ENCODE measurements at regions not wholly inside any gene's neighbourhood (a gene's known extent, or its start where the extent isn't known, plus 50 kb on each side); places are given as distances from the start of the nearest gene placed in this dataset.

DNA sequence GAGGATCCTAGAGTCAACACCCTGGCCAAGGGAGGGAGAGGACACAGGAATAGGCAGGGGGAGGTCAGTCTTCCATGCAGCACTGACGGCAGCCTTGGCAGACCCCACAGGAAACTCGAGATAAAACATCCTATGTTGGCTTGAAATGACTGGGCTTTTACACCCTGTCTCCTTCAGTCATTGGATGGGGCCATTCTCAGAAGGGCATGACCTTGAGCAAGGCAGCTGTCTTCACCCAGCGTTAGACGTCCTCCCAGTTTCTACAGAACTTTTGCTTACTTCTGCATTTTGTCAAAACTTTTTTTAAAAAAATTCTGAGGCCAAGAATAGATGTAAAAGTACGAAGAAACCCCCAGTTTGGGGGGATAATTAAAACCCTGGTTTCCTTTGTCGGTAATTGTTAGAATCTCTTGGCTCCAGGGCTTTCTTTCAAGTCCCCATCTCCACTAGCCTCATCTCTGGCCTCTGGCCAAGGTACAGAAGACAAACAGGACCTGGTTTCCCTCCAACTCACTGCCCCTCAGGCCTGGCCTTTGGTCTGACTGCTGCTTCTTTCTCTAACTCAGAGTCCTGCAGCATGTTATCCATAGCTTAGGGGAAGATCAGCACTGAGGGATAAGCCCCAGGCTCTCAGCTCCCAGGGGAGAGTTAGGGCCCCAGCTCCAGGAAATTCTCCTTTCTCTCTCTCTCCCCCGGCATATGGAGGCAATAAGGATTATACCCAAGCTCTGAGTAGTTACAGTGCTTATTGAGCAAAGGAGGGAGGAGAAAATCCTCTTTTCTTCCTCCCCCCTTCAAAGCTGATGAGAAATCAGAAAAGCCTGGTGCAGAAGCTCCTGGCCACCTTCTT is 51.6 kb upstream of the KCND3 start:
- intact Hi-C loops (cut with micrococcal nuclease): no loop called here
- DNase-seq (no peak), ATAC-seq (no peak)

DNA sequence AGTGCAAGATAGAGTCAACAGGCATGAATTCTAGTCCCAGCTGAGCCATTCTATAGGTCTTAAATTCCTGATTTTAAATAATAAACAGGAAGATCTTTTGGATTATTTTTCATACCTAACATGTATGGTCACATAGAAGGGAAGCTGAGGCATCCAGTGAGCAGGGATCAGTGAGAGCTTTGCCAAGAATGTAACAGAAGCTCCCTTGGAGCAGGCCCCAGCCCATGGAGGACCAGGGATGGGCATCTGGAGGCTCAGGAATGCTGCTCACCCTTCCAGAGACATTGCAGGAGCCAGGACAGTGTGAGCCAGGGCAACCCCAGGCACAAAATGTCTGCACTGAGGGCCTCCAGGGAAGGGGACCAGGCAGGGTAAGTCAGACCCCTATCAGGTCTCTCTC is 54.4 kb upstream of the KCND3 start:
- DNase-seq (no peak), ATAC-seq (no peak)
- intact Hi-C loops (cut with micrococcal nuclease): no loop called here

DNA sequence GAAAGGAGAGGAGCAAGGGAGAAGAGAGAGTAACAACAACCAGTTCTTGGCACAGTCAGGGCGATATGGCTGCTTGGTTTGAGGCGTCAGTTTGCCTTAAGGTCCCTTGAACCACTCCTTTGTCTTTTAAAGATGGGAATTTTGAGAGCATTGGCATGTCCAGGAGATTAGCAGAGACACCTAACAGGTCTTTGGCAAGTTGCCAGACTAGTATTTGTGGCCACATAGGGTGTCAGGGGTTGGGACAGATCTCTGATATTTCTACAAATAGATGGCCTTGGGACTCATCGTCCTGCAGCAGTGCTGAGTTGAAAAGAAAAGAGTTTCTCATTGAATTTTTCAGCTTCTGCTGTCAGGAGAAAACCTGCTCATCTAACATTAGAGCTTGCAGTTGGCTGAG is 55.3 kb upstream of the KCND3 start:
- no peak for DNase-seq
- intact Hi-C loops (cut with micrococcal nuclease): no loop called here
- no peak for ATAC-seq

- ATAC-seq (no peak), DNase-seq (no peak)
- intact Hi-C loops (cut with micrococcal nuclease): no loop called here
Measured at GRCh38 chr1:112046630-112047029, 57.2 kb upstream of the KCND3 start.

DNA sequence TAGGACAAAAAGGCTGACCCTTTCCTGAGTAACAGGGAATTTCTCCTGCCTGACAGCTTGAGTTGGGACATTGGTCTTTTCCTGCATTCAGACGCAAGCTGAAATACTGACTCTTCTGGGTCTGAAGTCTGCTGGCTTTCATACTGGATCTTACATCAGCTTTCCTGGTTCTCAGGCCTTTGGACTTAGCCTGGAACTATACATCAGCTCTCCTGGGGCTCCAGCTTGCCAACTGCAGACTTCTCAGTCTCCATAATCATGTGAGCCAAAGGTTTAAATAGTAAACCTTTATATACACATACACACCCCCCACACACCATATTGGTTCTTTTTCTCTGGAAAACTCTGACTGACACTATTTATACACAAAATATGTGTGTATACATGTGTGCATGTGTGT is 59.0 kb upstream of the KCND3 start:
- no peak for ATAC-seq
- intact Hi-C loops (cut with micrococcal nuclease): no loop called here

GRCh38 chr1:112054510-112054909 is 65.0 kb upstream of the KCND3 start:
- intact Hi-C loops (cut with micrococcal nuclease): no loop called here
- ATAC-seq: peak; percentile 75

More for the DNA sequence above, 59.0 kb upstream of the KCND3 start:
- no peak for DNase-seq

DNA sequence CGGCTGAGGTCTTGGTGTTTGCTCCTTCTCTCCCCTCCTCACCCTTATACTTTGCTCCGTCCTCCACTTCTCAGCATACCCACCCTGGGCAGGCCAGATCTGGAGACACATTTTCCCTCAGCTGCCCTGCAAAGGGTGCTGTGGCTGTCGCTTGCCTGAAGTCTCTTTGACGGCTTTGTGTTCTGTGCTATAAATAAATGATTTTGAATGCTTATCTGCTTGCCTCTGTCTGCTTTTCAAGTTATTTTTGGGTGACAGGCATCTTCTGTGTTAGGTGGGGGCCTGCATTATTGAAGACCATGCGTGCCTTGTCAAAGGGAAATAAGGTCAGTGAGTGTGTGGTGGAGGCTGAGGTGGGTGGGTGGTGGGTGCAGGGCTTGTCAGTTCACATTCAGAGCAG is 66.9 kb upstream of the KCND3 start:
- intact Hi-C loops (cut with micrococcal nuclease): no loop called here
- no peak for DNase-seq
- ATAC-seq: peak; percentile 83

More at GRCh38 chr1:112054510-112054909, 65.0 kb upstream of the KCND3 start:
- DNase-seq: no peak

DNA sequence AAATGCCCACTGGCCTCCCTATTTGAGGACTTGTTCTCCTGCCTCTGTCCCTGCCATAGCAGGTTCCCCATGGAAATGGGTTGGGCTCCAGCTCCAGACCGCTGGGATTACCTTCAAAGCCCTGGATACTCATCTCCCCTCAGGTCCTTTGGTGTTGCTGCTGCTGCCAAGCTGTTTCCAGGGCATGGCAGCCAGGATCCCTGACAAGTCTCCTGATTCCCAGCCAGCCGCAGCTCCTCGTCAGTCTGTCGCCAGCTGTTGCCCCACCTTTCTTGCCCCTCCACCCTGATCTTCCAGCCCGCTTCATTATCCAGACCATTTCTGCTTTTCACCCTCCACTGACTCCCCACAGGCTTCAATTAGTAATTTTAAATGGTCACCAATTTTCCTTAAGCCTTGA is 68.3 kb upstream of the KCND3 start:
- intact Hi-C loops (cut with micrococcal nuclease): no loop called here
- peak; percentile 42 for ATAC-seq
- peak; percentile 42 for DNase-seq

DNA sequence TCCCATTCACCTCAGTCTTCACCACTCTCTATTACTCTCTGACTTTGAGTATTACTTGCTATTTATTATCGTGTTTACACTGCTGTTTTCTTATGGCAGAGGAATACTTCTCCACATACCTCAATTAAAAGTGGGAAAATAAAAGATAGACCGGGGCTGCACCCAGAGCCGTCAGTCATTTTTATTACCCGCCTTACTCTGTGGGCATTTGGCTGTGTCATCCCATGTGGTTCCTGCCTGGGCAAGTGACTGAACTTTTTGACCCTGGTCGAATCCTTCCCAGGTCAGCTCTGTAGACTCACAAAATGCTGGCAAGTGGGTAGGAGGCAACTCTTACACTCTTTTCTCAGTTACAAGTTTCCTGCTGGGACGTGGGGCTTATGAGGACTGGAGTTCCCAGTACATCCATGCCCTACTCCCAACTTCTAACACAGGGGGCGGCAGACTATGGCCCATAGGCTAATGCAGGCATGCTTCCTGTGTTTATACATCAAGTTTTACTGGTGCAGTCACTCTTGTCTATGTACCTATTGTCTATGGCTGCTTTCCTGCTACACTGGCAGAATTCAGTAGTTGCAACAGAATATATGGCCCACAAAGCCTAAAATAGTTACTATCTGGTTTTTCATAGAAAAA is 69.5 kb upstream of the KCND3 start:
- DNase-seq (no peak), ATAC-seq (no peak)
- intact Hi-C loops (cut with micrococcal nuclease): no loop called here

GRCh38 chr1:112059679-112060078 is 70.2 kb upstream of the KCND3 start:
- DNase-seq (no peak), ATAC-seq (no peak)
- intact Hi-C loops (cut with micrococcal nuclease): no loop called here

DNA sequence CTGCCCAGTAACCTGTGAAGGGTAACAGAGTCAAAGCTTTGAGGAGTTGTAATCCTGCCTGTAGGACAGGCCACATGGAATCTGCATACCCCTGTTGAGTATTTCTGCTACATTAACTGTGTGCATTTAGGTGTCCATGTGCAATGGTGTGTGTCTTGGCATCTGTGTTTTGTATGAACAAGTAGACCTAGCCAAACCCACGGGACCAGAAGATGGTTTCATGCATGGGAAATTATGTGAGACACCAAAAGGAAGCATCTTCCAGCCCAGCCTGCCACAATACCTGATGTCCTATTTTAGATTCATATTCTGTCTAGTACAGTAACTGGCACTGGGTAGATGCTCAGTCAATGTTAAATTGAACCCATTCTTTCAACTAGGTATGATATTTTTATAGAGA is 70.8 kb upstream of the KCND3 start:
- ATAC-seq (no peak), DNase-seq (no peak)
- intact Hi-C loops (cut with micrococcal nuclease): no loop called here

GRCh38 chr1:112061056-112061455 is 71.6 kb upstream of the KCND3 start:
- no peak for ATAC-seq
- intact Hi-C loops (cut with micrococcal nuclease): no loop called here
- no peak for DNase-seq

DNA sequence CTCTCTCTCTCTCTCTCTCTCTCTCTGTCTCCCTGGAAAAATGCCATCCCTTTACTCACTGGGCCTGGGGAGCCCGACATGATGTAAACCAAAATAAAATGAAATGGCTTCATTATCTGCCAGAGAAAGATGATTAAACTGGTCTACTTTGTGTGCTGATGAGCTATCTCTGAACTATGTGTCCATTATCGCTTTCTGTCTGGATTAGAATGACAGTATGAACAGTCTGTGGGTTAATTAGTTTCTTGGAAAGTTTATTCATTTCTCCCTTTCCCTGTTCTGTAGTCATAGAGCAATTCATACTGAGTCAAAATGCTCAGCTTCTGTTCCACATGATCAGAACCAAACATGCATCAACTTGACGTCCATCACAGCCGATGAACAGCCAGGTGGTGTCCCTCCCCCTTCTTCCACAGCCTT is 72.4 kb upstream of the KCND3 start:
- ATAC-seq: no peak
- DNase-seq: no peak
- intact Hi-C loops (cut with micrococcal nuclease): no loop called here

DNA sequence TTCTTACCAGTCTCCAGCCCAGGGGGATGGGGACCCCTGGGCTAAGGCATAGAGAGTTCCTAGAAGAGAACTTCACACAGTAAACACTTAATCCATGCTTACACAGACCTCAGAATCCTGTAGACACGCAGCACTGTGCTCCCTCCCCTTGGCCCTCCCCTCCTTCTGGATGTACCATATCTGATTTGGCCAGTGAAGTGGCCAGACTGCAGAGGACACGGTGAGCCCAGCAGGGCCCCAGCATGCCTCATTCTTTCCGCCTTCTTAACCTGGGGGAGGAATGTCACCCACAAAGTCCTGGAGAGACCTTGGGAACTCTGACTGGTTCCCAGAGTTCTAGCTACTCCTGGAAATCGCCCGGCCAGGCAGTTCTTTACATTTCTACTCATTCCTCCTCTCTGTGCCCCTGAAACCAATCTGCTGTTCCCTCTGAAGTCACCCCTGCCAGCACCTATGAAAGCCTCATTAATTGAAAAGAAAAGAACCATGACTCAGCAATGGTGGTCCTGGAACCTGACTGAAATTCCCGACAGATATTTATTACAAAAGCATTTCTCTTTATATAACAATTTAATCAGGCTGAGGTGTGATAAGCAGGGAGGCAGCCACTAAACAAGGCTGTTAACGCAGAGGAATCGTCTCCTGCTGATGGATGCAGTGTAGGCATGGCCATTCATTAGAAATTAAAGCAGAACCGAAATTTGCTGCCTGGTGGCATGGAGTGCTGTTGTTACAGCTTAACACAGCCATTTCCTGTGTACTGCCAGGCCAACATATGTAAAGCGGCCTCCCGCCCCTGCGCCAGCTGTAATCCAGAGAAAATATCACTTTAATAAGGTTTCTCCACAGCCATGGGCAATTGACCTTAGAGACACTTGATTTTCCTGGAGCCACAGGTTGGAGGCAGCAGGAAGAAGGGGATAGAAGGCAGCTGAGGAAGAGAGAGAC is 74.6 kb upstream of the KCND3 start:
- DNase-seq (no peak), ATAC-seq (peak; percentile 88)
- intact Hi-C loops (cut with micrococcal nuclease): no loop called here

DNA sequence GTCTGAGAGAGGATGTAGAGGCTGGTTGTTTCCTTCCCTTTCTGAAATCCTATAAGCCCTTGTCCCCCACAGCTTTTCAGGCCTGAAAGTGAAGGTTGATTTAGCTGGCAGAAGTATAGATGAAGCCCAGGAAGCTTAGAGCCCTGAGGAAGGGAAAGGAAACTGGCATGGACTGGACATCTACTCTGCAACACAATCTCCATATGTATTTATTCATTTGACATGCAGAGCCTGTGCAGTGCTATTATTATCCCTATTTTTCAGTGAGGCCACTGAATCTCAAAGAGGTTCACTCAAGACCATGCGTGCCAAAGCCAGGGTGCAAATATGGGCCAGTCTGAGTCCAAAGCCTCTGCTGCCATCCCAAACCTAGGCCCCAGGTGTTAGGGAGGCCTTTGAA is 78.5 kb upstream of the KCND3 start:
- intact Hi-C loops (cut with micrococcal nuclease): no loop called here
- DNase-seq: no peak
- no peak for ATAC-seq

- intact Hi-C loops (cut with micrococcal nuclease): no loop called here
- ATAC-seq (no peak), DNase-seq (no peak)
Measured at GRCh38 chr1:112070677-112071076, 81.2 kb upstream of the KCND3 start.

- ATAC-seq (no peak), DNase-seq (no peak)
- intact Hi-C loops (cut with micrococcal nuclease): no loop called here
Measured at GRCh38 chr1:112074711-112075110, 85.2 kb upstream of the KCND3 start.

GRCh38 chr1:112075566-112075965 is 86.1 kb upstream of the KCND3 start:
- intact Hi-C loops (cut with micrococcal nuclease): no loop called here
- DNase-seq (no peak), ATAC-seq (no peak)

- DNase-seq (no peak), ATAC-seq (no peak)
- intact Hi-C loops (cut with micrococcal nuclease): no loop called here
Measured at GRCh38 chr1:112079446-112079845, 90.0 kb upstream of the KCND3 start.

- intact Hi-C loops (cut with micrococcal nuclease): no loop called here
Measured at GRCh38 chr1:112083487-112083886, 94.0 kb upstream of the KCND3 start.

More at GRCh38 chr1:112083487-112083886, 94.0 kb upstream of the KCND3 start:
- DNase-seq (no peak), ATAC-seq (no peak)
